ENCODE measurements at regions not wholly inside any gene's neighbourhood (a gene's known extent, or its start where the extent isn't known, plus 50 kb on each side); places are given as distances from the start of the nearest gene placed in this dataset.
"Not testable (repeated sequence)": the region's sequence is repeated elsewhere in the genome, so short reads cannot be mapped to it uniquely, and the experiment has no call there.

DNA sequence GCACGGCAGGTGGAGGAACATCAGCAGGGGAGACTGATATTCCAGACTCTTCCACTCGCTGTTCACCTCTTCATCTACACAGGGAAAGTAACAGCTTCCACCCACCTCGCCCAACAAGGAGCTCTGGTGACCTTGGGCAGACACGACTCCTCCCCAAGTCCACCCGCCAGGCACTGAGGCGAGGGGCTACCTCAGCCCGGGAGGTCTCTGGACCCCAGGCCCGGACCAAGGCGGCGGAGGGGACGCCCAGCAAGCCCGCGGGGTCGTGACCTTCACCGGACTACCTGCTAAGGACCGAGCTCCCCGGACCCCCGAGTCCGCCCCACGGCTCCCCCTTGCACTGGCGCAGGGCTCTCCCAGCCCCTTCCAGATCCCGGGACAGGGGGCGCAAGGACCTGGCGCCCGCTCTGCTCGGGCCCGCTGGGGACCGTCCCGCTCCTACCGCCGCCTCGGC, 70.2 kb upstream of the LPCAT1 start:
- Histone ChIP-seq H4K20me1 (ENCODE audit: control insufficient read depth, extremely low read depth, insufficient read depth, low read length) (no peaks in the 10 kb centered on the region), H3K4me1 (ENCODE audit: control insufficient read depth, extremely low read depth, insufficient read depth, low read length) (no peaks in the 10 kb centered on the region), H3K27ac (ENCODE audit: insufficient read depth, low read length) (no peak overlapping the region), H3K36me3 (ENCODE audit: control insufficient read depth, insufficient read depth, low read length) (no peaks in the 10 kb centered on the region), H3K9me3 (ENCODE audit: control insufficient read depth, insufficient read depth, low read depth, low read length) (no peaks in the 10 kb centered on the region), H3K27me3 (ENCODE audit: control insufficient read depth, insufficient read depth, low read length) (no peaks in the 10 kb centered on the region), H2AFZ (ENCODE audit: low read length) (no peak overlapping the region), H3K9ac (ENCODE audit: insufficient read depth, low read length) (no peak overlapping the region), H3K4me2 (ENCODE audit: extremely low read depth, insufficient read depth, low read length) (peak overlapping the region; percentile 69), H3K79me2 (ENCODE audit: control insufficient read depth, insufficient read depth, low read length) (no peaks in the 10 kb centered on the region), H3K4me3 (replicated peaks in 1 of 4; ENCODE audit: control extremely low read depth in 1 of 4, insufficient read depth in 1 of 4, low read depth in 3 of 4, low read length in 4 of 4) (peak overlapping the region in 1 of 4 experiments; percentile 58)
- TF ChIP-seq EZH2 (IDR thresholded peaks at IDR 0.05; ENCODE audit: low read length, missing control alignments), result no peak
- no peak for DNase-seq (ENCODE audit: low read depth in 2 of 2)

DNA sequence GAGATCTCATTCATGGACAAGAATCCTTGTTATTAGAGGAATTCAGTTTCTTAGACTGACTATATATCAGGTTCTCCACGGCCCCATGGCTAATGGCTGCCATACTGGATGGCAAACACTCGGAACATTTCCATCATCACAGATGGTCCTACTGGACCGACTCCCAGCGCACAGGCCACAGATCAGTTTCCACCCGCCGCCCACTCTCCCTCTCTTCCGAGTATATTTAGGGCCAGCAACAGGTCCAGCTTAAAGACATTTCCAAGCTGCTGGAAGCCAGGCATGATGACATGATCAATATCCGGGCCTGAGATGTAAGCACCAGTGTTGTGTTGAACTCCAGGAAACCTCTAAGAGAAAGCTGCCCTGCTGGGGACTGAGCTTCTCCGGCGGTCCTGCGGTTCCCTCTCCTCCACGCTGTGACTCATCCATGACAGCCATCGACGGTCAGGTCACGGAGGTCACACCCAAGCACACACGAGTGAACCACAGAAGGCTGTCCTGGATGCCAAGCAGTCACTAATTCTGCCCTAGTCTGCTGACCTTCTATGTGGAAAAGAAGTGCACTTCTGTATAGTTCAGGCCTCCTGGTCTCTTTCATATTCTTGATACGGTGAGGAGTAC, 64.4 kb upstream of the LPCAT1 start:
- not testable (repeated sequence) for H2AFZ ChIP-seq (ENCODE audit: low read length); H4K20me1 ChIP-seq (ENCODE audit: control insufficient read depth, extremely low read depth, insufficient read depth, low read length); H3K9ac ChIP-seq (ENCODE audit: insufficient read depth, low read length); H3K27me3 ChIP-seq (ENCODE audit: control insufficient read depth, insufficient read depth, low read length); H3K4me2 ChIP-seq (ENCODE audit: extremely low read depth, insufficient read depth, low read length); H3K4me1 ChIP-seq (ENCODE audit: control insufficient read depth, extremely low read depth, insufficient read depth, low read length); H3K27ac ChIP-seq (ENCODE audit: insufficient read depth, low read length); H3K9me3 ChIP-seq (ENCODE audit: control insufficient read depth, insufficient read depth, low read depth, low read length); DNase-seq (ENCODE audit: low read depth in 2 of 2); H3K36me3 ChIP-seq (ENCODE audit: control insufficient read depth, insufficient read depth, low read length); H3K79me2 ChIP-seq (ENCODE audit: control insufficient read depth, insufficient read depth, low read length); H3K4me3 ChIP-seq (replicated peaks in 1 of 4; ENCODE audit: control extremely low read depth in 1 of 4, insufficient read depth in 1 of 4, low read depth in 3 of 4, low read length in 4 of 4)

DNA sequence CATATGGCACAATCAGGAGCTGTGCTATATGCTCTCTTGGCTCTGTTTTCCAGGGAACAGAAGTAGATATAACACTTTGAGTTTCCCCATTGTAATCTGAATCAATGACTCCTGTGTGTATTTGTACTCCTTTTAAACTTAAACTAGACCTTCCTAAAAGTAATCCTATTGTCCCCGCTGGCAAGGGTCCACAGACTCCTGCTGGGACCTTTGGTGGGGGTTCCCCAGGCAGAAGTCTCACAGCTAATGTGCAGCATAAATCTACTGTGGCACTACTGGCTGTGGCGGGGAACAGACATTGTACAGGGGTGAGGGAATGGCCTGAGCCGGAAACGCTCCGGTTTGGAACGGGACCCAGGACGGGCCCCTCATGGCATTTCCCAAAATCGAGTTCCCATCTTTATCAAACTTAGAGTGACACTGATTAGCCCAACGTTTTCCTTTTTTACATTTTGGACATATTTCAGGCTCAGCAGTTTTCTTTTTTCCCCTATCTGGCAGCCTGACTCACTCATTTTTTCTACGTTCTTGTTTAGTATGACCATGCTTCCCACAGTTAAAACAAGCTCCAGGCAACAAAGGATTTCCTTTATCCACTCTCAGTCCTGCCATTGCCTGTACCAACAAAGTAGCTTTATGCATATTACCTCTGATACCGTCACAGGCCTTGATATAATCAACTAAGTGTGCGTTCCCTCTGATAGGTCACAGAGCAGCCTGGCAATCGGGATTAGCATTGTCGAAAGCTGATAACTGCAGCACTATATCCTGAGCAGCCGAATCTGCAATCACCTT, 59.5 kb upstream of the LPCAT1 start:
- not testable (repeated sequence) for H3K9me3 ChIP-seq (ENCODE audit: control insufficient read depth, insufficient read depth, low read depth, low read length); H3K36me3 ChIP-seq (ENCODE audit: control insufficient read depth, insufficient read depth, low read length); H3K4me3 ChIP-seq (replicated peaks in 1 of 4; ENCODE audit: control extremely low read depth in 1 of 4, insufficient read depth in 1 of 4, low read depth in 3 of 4, low read length in 4 of 4); H3K4me2 ChIP-seq (ENCODE audit: extremely low read depth, insufficient read depth, low read length); H3K9ac ChIP-seq (ENCODE audit: insufficient read depth, low read length); H3K27ac ChIP-seq (ENCODE audit: insufficient read depth, low read length); H2AFZ ChIP-seq (ENCODE audit: low read length); DNase-seq (ENCODE audit: low read depth in 2 of 2); H4K20me1 ChIP-seq (ENCODE audit: control insufficient read depth, extremely low read depth, insufficient read depth, low read length); H3K79me2 ChIP-seq (ENCODE audit: control insufficient read depth, insufficient read depth, low read length); H3K4me1 ChIP-seq (ENCODE audit: control insufficient read depth, extremely low read depth, insufficient read depth, low read length); H3K27me3 ChIP-seq (ENCODE audit: control insufficient read depth, insufficient read depth, low read length)

DNA sequence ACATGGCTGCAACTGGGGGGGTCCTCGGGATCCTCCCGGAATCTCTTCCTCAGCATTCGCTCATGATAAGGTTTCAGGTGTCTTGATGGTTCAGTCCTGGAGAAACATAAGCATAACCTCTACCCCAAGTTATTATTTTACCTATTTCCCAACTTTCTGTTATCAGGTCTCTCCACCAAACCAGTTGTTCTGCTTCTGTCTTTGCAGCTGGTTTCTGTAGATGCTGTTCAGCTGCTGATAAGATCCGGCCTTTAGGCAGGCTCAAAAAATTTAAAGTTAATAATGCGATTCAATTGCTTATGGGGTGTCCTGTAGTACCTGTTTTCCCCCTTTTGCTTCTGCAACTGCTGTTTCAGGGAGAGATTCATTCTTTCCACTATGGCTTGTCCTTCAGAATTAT, 55.6 kb upstream of the LPCAT1 start:
- H3K9me3 ChIP-seq (ENCODE audit: control insufficient read depth, insufficient read depth, low read depth, low read length); H3K4me3 ChIP-seq (replicated peaks in 1 of 4; ENCODE audit: control extremely low read depth in 1 of 4, insufficient read depth in 1 of 4, low read depth in 3 of 4, low read length in 4 of 4); H4K20me1 ChIP-seq (ENCODE audit: control insufficient read depth, extremely low read depth, insufficient read depth, low read length); H3K27ac ChIP-seq (ENCODE audit: insufficient read depth, low read length); DNase-seq (ENCODE audit: low read depth in 2 of 2); H3K36me3 ChIP-seq (ENCODE audit: control insufficient read depth, insufficient read depth, low read length); H2AFZ ChIP-seq (ENCODE audit: low read length); H3K4me2 ChIP-seq (ENCODE audit: extremely low read depth, insufficient read depth, low read length); H3K27me3 ChIP-seq (ENCODE audit: control insufficient read depth, insufficient read depth, low read length); H3K4me1 ChIP-seq (ENCODE audit: control insufficient read depth, extremely low read depth, insufficient read depth, low read length); H3K79me2 ChIP-seq (ENCODE audit: control insufficient read depth, insufficient read depth, low read length); H3K9ac ChIP-seq (ENCODE audit: insufficient read depth, low read length): not testable (repeated sequence)

DNA sequence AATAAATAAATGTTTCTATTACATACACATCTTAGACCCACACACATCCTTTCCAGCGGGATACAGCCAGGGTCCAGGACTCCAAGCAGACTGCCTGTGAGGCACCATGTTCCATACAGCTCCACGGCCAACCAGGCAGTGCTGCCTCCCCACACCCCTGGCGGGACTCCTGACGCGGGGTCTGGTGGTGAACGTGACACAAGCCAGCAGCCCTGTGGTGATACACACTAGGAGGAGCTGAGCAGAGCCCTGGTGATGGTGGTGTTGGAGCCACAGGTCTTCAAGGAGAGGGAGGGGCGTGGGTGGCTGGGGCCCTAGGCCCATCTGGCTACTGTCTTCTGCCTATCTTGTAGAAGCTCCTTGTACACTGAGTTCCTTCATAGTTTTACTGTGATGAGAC, 53.1 kb upstream of the LPCAT1 start:
- not testable (repeated sequence) for H3K4me2 ChIP-seq (ENCODE audit: extremely low read depth, insufficient read depth, low read length); H3K36me3 ChIP-seq (ENCODE audit: control insufficient read depth, insufficient read depth, low read length); H3K9me3 ChIP-seq (ENCODE audit: control insufficient read depth, insufficient read depth, low read depth, low read length); H3K4me1 ChIP-seq (ENCODE audit: control insufficient read depth, extremely low read depth, insufficient read depth, low read length); H2AFZ ChIP-seq (ENCODE audit: low read length); H4K20me1 ChIP-seq (ENCODE audit: control insufficient read depth, extremely low read depth, insufficient read depth, low read length); H3K9ac ChIP-seq (ENCODE audit: insufficient read depth, low read length); DNase-seq (ENCODE audit: low read depth in 2 of 2); H3K79me2 ChIP-seq (ENCODE audit: control insufficient read depth, insufficient read depth, low read length); H3K27ac ChIP-seq (ENCODE audit: insufficient read depth, low read length); H3K27me3 ChIP-seq (ENCODE audit: control insufficient read depth, insufficient read depth, low read length); H3K4me3 ChIP-seq (replicated peaks in 1 of 4; ENCODE audit: control extremely low read depth in 1 of 4, insufficient read depth in 1 of 4, low read depth in 3 of 4, low read length in 4 of 4)

DNA sequence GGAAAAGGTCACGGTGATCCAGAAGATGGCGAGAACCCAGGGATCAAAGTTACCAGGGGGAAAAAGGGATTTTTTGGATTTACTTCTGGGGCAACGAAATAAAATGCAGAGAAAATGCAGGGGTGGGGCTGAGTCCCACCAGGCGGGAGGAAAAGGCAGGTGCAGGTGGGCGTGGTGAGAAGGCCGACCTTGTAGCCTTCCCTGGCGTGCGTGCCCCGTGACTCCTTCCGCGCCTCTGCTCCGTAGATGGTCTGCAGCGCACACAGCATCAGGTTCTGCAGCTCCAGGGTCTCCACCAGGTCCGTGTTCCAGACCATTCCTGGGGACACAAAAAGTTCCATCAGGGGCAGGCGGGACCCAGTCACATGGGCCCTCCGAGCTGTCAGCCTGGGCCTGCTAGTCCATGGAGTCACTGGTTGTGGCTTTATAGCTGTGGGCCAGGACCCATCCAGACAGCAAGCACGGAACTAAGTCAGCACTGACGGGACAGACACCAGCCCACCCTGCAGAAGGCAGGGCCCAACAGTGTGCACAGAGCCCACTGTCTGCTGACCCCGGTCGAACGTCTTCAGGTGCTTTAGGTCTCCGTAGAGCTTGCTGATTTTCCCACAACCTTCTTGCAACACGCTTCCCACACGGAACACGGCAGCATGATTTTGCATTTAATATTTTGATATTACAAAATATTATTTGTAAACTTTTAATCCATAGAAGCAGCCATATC, 52.4 kb upstream of the LPCAT1 start:
- H3K79me2 ChIP-seq (ENCODE audit: control insufficient read depth, insufficient read depth, low read length); H3K9me3 ChIP-seq (ENCODE audit: control insufficient read depth, insufficient read depth, low read depth, low read length); H3K36me3 ChIP-seq (ENCODE audit: control insufficient read depth, insufficient read depth, low read length); H3K9ac ChIP-seq (ENCODE audit: insufficient read depth, low read length); DNase-seq (ENCODE audit: low read depth in 2 of 2); H3K4me2 ChIP-seq (ENCODE audit: extremely low read depth, insufficient read depth, low read length); H3K4me3 ChIP-seq (replicated peaks in 1 of 4; ENCODE audit: control extremely low read depth in 1 of 4, insufficient read depth in 1 of 4, low read depth in 3 of 4, low read length in 4 of 4); H3K27ac ChIP-seq (ENCODE audit: insufficient read depth, low read length); H2AFZ ChIP-seq (ENCODE audit: low read length); H3K4me1 ChIP-seq (ENCODE audit: control insufficient read depth, extremely low read depth, insufficient read depth, low read length); H4K20me1 ChIP-seq (ENCODE audit: control insufficient read depth, extremely low read depth, insufficient read depth, low read length); H3K27me3 ChIP-seq (ENCODE audit: control insufficient read depth, insufficient read depth, low read length): not testable (repeated sequence)

Measured in fibroblast of lung (primary cell).